ENCODE measurements at regions not wholly inside any gene's neighbourhood (a gene's known extent, or its start where the extent isn't known, plus 50 kb on each side); places are given as distances from the start of the nearest gene placed in this dataset.
"Not testable (repeated sequence)": the region's sequence is repeated elsewhere in the genome, so short reads cannot be mapped to it uniquely, and the experiment has no call there.

- intact Hi-C loops (cut with micrococcal nuclease; ENCODE audit: unreplicated experiment): no loop called here
- no peaks in the 10 kb centered on the region for H3K79me2 ChIP-seq (ENCODE audit: insufficient read depth, low read depth, low read length)
- CTCF ChIA-PET (ENCODE audit: unreplicated experiment): no interaction called here
- H3K9me3 ChIP-seq (ENCODE audit: low read length): no peaks in the 10 kb centered on the region
- POLR2A ChIA-PET: no interaction called here
- H4K20me1 ChIP-seq (ENCODE audit: insufficient read depth, low read length): no peaks in the 10 kb centered on the region
- H3K4me2 ChIP-seq (ENCODE audit: low read length): no peak overlapping the region
- TF ChIP-seq, protein P1, sequence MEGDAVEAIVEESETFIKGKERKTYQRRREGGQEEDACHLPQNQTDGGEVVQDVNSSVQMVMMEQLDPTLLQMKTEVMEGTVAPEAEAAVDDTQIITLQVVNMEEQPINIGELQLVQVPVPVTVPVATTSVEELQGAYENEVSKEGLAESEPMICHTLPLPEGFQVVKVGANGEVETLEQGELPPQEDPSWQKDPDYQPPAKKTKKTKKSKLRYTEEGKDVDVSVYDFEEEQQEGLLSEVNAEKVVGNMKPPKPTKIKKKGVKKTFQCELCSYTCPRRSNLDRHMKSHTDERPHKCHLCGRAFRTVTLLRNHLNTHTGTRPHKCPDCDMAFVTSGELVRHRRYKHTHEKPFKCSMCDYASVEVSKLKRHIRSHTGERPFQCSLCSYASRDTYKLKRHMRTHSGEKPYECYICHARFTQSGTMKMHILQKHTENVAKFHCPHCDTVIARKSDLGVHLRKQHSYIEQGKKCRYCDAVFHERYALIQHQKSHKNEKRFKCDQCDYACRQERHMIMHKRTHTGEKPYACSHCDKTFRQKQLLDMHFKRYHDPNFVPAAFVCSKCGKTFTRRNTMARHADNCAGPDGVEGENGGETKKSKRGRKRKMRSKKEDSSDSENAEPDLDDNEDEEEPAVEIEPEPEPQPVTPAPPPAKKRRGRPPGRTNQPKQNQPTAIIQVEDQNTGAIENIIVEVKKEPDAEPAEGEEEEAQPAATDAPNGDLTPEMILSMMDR (conservative IDR thresholded peaks at IDR 0.05; ENCODE audit: low read length): no peak
- TF ChIP-seq EZH2phosphoT487 (IDR thresholded peaks at IDR 0.05; ENCODE audit: borderline replicate concordance, low read depth, low read length): no peak
- H3K27ac ChIP-seq (ENCODE audit: low read depth, low read length, poor library complexity, severe bottlenecking): no peak overlapping the region
- no peaks in the 10 kb centered on the region for H3K9me2 ChIP-seq (ENCODE audit: insufficient read depth, low read length)
- no peak overlapping the region for H3K4me3 ChIP-seq (ENCODE audit: low read depth, low read length, poor library complexity, severe bottlenecking)
- H2AFZ ChIP-seq (ENCODE audit: low read length): no peak overlapping the region
- no peaks in the 10 kb centered on the region for H3K36me3 ChIP-seq (ENCODE audit: insufficient read depth, low read length)
- no TSS peak for BruUV-seq (replicated peaks)
- DNase-seq (ENCODE audit: low spot score): no peak
- H3K4me1 ChIP-seq (ENCODE audit: insufficient read depth, low read length, poor library complexity, severe bottlenecking): no peaks in the 10 kb centered on the region
These were observed 1488.1 kb downstream of the OTOL1 start for GRCh38 chr3:162984746-162985145.

DNA sequence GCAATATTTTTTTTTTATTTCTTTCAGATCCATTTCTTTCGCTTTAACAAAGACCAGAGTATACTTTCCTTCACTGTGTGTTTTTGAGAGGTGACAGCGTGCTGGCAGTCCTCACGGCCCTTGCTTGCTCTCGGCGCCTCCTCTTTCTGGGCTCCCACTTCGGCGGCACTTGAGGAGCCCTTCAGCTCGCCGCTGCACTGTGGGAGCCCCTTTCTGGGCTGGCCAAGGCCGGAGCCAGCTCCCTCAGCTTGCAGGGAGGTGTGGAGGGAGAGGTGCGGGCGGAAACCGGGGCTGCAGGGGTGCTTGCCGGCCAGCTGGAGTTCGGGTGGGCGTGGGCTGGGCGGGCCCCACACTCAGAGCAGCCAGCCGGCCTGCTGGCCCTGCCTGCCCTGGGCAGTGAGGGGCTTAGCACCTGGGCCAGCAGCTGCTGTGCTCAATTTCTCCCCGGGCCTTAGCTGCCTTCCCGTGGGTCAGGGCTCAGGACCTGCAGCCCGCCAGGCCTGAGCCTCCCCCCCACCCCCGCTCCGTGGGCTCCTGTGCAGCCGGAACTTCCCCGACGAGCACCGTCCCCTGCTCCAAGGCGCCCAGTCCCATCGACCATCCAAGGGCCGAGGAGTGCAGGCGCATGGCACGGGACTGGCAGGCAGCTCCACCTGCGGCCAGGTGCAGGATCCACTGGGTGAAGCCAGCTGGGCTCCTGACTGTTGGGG lies 1490.6 kb downstream of the OTOL1 start:
- H3K79me2 ChIP-seq (ENCODE audit: insufficient read depth, low read depth, low read length); CTCF ChIA-PET (ENCODE audit: unreplicated experiment): not testable (repeated sequence)

DNA sequence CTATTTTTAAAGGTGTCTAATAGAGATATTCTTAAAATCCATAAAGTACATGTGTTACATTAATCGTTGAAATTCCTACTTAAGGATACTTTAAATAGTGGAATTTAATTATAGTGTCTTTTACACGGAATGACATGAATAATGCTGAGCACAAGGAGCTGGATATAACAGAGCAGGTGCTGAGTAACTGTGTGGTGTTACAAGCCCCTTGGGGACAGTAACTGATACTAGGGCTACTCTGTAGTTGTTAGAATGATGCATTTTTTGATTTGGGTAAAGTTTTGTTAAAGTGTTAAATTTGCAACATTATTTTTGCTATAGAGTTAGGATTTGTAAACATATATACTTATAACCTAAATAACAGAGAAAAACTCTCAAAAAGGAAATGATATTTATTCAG lies 1496.1 kb downstream of the OTOL1 start:
- Histone ChIP-seq H4K20me1 (ENCODE audit: insufficient read depth, low read length) (no peaks in the 10 kb centered on the region), H3K4me1 (ENCODE audit: insufficient read depth, low read length, poor library complexity, severe bottlenecking) (no peaks in the 10 kb centered on the region), H3K4me3 (ENCODE audit: low read depth, low read length, poor library complexity, severe bottlenecking) (no peak overlapping the region), H3K4me2 (ENCODE audit: low read length) (no peak overlapping the region), H3K79me2 (ENCODE audit: insufficient read depth, low read depth, low read length) (no peaks in the 10 kb centered on the region), H3K27ac (ENCODE audit: low read depth, low read length, poor library complexity, severe bottlenecking) (no peak overlapping the region), H2AFZ (ENCODE audit: low read length) (no peak overlapping the region), H3K9me3 (ENCODE audit: low read length) (0 out of 2 replicates have a peak, but pooled peaks cover 6% of the 10 kb centered on the region), H3K9me2 (ENCODE audit: insufficient read depth, low read length) (no peaks in the 10 kb centered on the region), H3K36me3 (ENCODE audit: insufficient read depth, low read length) (no peaks in the 10 kb centered on the region)
- intact Hi-C loops (cut with micrococcal nuclease; ENCODE audit: unreplicated experiment): no loop called here
- no peak for DNase-seq (ENCODE audit: low spot score)
- CTCF ChIA-PET (ENCODE audit: unreplicated experiment): no interaction called here
- no TSS peak for BruUV-seq (replicated peaks)
- TF ChIP-seq, protein P1 (conservative IDR thresholded peaks at IDR 0.05; ENCODE audit: low read length): no peak
- TF ChIP-seq EZH2phosphoT487 (IDR thresholded peaks at IDR 0.05; ENCODE audit: borderline replicate concordance, low read depth, low read length): no peak
- POLR2A ChIA-PET: no interaction called here

More for the DNA sequence above, 1490.6 kb downstream of the OTOL1 start:
- H3K36me3 ChIP-seq (ENCODE audit: insufficient read depth, low read length); H4K20me1 ChIP-seq (ENCODE audit: insufficient read depth, low read length); H3K9me2 ChIP-seq (ENCODE audit: insufficient read depth, low read length); H3K4me3 ChIP-seq (ENCODE audit: low read depth, low read length, poor library complexity, severe bottlenecking); H3K4me1 ChIP-seq (ENCODE audit: insufficient read depth, low read length, poor library complexity, severe bottlenecking); H3K27ac ChIP-seq (ENCODE audit: low read depth, low read length, poor library complexity, severe bottlenecking); H3K9me3 ChIP-seq (ENCODE audit: low read length); BruUV-seq (replicated peaks); DNase-seq (ENCODE audit: low spot score); H3K4me2 ChIP-seq (ENCODE audit: low read length); intact Hi-C loops (cut with micrococcal nuclease; ENCODE audit: unreplicated experiment); H2AFZ ChIP-seq (ENCODE audit: low read length): not testable (repeated sequence)
- POLR2A ChIA-PET: interaction anchor here (0.7 kb wide), 1 partner anchor 10 kb away, joined by 3 read pairs; no protein-coding TSS in a partner anchor

All from OCI-LY7 (cell line).